ENCODE measurements at regions not wholly inside any gene's neighbourhood (a gene's known extent, or its start where the extent isn't known, plus 50 kb on each side); places are given as distances from the start of the nearest gene placed in this dataset.

DNA sequence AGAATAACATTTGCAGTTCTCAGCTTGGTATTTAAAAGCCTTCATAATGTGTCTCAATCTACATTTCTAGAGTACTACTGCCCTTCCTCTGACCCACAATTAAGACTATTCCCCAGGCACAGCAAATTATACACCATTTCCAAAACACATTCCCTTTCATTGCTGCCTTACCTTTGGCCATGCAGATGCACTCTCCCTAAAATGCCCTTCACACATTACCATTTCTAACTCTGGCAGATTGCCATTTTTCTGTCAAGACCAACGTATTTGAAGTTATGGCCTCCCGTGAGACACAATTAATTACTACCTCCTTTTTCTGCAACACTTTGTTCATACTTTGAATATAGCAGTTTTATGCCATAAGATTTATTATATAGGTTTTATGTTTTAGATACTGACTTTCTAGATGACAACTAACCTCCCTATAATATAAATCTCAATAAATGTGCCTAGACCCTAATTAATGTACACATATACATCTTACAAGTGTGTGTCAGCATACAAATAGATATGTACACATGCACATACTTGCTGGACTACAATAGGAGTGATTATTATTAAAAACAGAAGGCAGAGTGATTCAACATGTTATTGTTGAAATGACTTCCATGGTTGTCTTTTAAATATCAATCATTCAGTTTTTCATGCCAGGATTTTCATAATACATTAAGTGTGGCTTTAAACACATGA is 2902.5 kb downstream of the PCDH9 start:
- TF ChIP-seq CTCF (conservative IDR thresholded peaks at IDR 0.05; ENCODE audit: low read depth in 2 of 2): no peak
- no peak for TF ChIP-seq EZH2 (IDR thresholded peaks at IDR 0.05; ENCODE audit: low read depth, unreplicated experiment)
- TF ChIP-seq JUNB (IDR thresholded peaks at IDR 0.05; ENCODE audit: unreplicated experiment): no peak
- TF ChIP-seq, protein P1, sequence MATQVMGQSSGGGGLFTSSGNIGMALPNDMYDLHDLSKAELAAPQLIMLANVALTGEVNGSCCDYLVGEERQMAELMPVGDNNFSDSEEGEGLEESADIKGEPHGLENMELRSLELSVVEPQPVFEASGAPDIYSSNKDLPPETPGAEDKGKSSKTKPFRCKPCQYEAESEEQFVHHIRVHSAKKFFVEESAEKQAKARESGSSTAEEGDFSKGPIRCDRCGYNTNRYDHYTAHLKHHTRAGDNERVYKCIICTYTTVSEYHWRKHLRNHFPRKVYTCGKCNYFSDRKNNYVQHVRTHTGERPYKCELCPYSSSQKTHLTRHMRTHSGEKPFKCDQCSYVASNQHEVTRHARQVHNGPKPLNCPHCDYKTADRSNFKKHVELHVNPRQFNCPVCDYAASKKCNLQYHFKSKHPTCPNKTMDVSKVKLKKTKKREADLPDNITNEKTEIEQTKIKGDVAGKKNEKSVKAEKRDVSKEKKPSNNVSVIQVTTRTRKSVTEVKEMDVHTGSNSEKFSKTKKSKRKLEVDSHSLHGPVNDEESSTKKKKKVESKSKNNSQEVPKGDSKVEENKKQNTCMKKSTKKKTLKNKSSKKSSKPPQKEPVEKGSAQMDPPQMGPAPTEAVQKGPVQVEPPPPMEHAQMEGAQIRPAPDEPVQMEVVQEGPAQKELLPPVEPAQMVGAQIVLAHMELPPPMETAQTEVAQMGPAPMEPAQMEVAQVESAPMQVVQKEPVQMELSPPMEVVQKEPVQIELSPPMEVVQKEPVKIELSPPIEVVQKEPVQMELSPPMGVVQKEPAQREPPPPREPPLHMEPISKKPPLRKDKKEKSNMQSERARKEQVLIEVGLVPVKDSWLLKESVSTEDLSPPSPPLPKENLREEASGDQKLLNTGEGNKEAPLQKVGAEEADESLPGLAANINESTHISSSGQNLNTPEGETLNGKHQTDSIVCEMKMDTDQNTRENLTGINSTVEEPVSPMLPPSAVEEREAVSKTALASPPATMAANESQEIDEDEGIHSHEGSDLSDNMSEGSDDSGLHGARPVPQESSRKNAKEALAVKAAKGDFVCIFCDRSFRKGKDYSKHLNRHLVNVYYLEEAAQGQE (IDR thresholded peaks at IDR 0.05; ENCODE audit: unreplicated experiment): no peak
- TF ChIP-seq POLR2AphosphoS5 (IDR thresholded peaks at IDR 0.05; ENCODE audit: low read depth): no peak
- TF ChIP-seq EZH2phosphoT487 (IDR thresholded peaks at IDR 0.05; ENCODE audit: unreplicated experiment): no peak
- TF ChIP-seq ETS1 (IDR thresholded peaks at IDR 0.05): no peak
- no peak for TF ChIP-seq STAT1 (IDR thresholded peaks at IDR 0.05; ENCODE audit: unreplicated experiment)
- no peak for TF ChIP-seq NANOG (IDR thresholded peaks at IDR 0.05; ENCODE audit: borderline replicate concordance)
- TF ChIP-seq ZNF331 (CRISPR knock-in tag; IDR thresholded peaks at IDR 0.05; ENCODE audit: low read depth): no peak
- no peak for TF ChIP-seq CREB1 (CRISPR knock-in tag; IDR thresholded peaks at IDR 0.05; ENCODE audit: low read depth)

All from GM23338 (cell line).